IMR-90 (cell line): ENCODE measurements at regions not wholly inside any gene's neighbourhood (a gene's known extent, or its start where the extent isn't known, plus 50 kb on each side); places are given as distances from the start of the nearest gene placed in this dataset.

ENCODE experiments used
- MAFK ChIP-seq: IDR thresholded peaks from 2 replicates; pipeline ENCODE4 v1.6.1; 2012; ENCODE audit warnings: low read depth, low read length, improper control_type of control experiment
- RCOR1 ChIP-seq: IDR thresholded peaks from 2 replicates; pipeline ENCODE4 v1.6.1; 2012; ENCODE audit warnings: mild to moderate bottlenecking, low read length, improper control_type of control experiment; ENCODE audit not compliant: insufficient replicate concordance
- TF ChIP-seq, protein P1 (sequence below): conservative IDR thresholded peaks from 2 replicates; pipeline ENCODE4 v1.5.1; 2012; ENCODE audit warnings: mild to moderate bottlenecking, low read depth, low read length, improper control_type of control experiment
- TF ChIP-seq, protein P2 (sequence below): fragments of 150-350 bp; IDR thresholded peaks from 2 replicates; pipeline ENCODE4 v1.6.1; 2016; ENCODE audit warnings: low read depth, mild to moderate bottlenecking, low read length, moderate library complexity, borderline replicate concordance

GRCh38 chr3:152113413-152113812 lies 155.3 kb upstream of the MBNL1 start:
- TF ChIP-seq, protein P1, sequence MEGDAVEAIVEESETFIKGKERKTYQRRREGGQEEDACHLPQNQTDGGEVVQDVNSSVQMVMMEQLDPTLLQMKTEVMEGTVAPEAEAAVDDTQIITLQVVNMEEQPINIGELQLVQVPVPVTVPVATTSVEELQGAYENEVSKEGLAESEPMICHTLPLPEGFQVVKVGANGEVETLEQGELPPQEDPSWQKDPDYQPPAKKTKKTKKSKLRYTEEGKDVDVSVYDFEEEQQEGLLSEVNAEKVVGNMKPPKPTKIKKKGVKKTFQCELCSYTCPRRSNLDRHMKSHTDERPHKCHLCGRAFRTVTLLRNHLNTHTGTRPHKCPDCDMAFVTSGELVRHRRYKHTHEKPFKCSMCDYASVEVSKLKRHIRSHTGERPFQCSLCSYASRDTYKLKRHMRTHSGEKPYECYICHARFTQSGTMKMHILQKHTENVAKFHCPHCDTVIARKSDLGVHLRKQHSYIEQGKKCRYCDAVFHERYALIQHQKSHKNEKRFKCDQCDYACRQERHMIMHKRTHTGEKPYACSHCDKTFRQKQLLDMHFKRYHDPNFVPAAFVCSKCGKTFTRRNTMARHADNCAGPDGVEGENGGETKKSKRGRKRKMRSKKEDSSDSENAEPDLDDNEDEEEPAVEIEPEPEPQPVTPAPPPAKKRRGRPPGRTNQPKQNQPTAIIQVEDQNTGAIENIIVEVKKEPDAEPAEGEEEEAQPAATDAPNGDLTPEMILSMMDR = no peak
- no peak for TF ChIP-seq RCOR1
- TF ChIP-seq MAFK = peak; percentile 89
- TF ChIP-seq, protein P2, sequence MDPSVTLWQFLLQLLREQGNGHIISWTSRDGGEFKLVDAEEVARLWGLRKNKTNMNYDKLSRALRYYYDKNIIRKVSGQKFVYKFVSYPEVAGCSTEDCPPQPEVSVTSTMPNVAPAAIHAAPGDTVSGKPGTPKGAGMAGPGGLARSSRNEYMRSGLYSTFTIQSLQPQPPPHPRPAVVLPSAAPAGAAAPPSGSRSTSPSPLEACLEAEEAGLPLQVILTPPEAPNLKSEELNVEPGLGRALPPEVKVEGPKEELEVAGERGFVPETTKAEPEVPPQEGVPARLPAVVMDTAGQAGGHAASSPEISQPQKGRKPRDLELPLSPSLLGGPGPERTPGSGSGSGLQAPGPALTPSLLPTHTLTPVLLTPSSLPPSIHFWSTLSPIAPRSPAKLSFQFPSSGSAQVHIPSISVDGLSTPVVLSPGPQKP = no peak
